ENCODE measurements at regions not wholly inside any gene's neighbourhood (a gene's known extent, or its start where the extent isn't known, plus 50 kb on each side); places are given as distances from the start of the nearest gene placed in this dataset.

- DNase-seq (ENCODE audit: low read depth), result no peak
These were observed 584.8 kb downstream of the HDGFL1 start for GRCh38 chr6:23154159-23154558.

GRCh38 chr6:23170049-23170448 is 600.7 kb downstream of the HDGFL1 start:
- DNase-seq (ENCODE audit: low read depth), result no peak

- peak; percentile 9 for DNase-seq (ENCODE audit: low read depth)
These were observed 603.9 kb downstream of the HDGFL1 start for GRCh38 chr6:23173234-23173633.

- DNase-seq (ENCODE audit: low read depth), result peak; percentile 69
These were observed 605.5 kb downstream of the HDGFL1 start for GRCh38 chr6:23174781-23175361.

DNA sequence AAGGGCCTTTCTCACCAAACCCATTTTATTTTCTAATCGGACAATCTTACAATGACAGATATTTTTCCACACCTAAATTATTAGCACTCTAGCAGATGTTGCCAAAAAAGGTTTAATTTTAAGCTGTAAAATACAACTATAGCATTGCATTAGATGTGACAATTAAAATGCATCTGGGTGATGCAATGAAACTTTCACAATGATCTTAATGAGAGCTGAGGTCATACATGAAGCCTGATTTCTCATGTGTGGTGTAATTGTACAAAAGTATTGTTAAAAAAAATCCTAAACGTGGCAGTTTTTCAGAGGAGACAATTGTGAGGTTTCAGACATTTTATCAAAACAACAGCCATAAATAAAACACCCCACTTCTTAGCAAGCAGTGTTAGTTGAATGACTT is 606.0 kb downstream of the HDGFL1 start:
- no peak for DNase-seq (ENCODE audit: low read depth)

DNA sequence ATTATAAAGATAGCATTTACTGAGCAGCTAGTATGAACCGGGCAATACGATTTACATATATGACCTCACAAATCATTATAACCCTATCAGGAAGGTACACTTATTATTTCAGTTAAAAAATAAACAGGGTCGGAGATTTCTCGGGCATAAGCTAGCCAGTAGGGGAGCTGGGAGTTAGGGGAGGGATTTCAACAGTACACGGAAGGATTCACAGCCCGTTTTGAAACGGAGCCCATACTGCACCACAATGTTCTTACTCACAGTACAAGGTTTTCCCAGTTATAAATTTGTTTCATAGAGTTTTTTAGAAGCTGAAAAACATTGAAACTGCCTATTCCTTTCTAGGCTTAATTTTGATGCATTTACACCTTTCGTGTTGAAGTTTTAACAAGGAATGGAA is 607.1 kb downstream of the HDGFL1 start:
- DNase-seq (ENCODE audit: low read depth), result no peak

GRCh38 chr6:23176883-23177282 is 607.5 kb downstream of the HDGFL1 start:
- DNase-seq (ENCODE audit: low read depth), result peak; percentile 11

- DNase-seq (ENCODE audit: low read depth), result no peak
These were observed 608.4 kb downstream of the HDGFL1 start for GRCh38 chr6:23177806-23178205.

GRCh38 chr6:23179994-23180393 is 610.6 kb downstream of the HDGFL1 start:
- no peak for DNase-seq (ENCODE audit: low read depth)

- DNase-seq (ENCODE audit: low read depth), result peak; percentile 59
These were observed 611.3 kb downstream of the HDGFL1 start for GRCh38 chr6:23180504-23181293.

GRCh38 chr6:23181356-23182110 is 612.2 kb downstream of the HDGFL1 start:
- DNase-seq (ENCODE audit: low read depth), result no peak

- DNase-seq (ENCODE audit: low read depth), result no peak
These were observed 614.5 kb downstream of the HDGFL1 start for GRCh38 chr6:23183846-23184245.

DNA sequence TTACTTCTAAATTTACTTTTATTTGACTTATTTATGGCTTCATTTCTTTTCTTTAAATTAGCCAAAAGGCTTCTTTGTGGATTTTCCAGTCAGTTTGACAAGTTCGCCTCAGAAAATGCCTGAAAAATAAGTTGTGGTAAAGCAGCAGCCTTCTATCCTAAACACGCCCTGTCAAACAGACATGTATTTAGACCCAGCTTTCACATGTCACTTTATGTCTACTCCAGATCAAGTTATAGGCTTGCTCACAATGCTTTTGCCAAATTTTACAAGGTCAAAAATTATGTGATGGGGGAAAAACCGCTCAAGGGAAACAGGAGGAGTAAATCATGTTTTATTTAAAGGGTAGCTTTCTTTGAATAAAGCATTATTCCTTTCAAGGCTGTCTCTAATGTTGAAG is 615.0 kb downstream of the HDGFL1 start:
- no peak for DNase-seq (ENCODE audit: low read depth)

DNA sequence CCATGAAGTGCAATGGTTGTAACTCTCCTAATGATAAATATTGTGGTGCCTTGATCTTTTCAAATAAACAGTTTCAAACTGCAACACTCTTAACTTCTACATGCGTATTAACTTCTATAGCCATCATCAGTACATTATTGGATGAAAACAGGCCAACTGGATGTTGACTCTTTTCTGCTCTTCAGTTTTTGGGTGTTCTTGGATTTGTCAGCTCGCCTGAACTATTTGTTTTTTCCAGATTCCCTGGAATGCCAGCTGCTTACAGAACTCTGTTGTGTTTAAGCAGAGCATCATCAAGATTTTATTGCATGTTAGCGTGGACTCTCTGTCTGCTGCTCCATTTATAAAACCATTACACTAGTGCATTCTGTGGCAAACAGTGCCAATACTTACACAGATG is 626.1 kb downstream of the HDGFL1 start:
- DNase-seq (ENCODE audit: low read depth), result no peak

DNA sequence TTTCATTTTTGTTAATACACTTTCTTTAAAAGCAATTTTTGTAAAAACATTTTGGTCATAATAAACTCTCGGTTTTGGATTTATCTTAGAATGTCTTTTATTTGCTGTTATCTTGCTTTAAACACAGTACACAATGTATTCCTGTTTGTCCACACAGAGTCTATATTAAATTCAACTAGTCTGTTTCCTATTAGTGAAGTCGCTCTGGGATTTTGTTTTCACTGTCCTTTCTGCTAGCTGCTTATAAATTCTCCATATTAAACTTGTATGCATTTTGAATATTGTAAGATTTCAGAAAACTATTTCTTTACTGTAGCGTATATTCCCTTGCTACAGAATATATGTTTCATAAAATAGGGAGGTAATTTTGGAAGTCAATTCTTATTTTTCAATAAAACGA is 630.2 kb downstream of the HDGFL1 start:
- DNase-seq (ENCODE audit: low read depth), result no peak

- no peak for DNase-seq (ENCODE audit: low read depth)
These were observed 631.6 kb downstream of the HDGFL1 start for GRCh38 chr6:23200946-23201345.

GRCh38 chr6:23202207-23202606 is 632.8 kb downstream of the HDGFL1 start:
- DNase-seq (ENCODE audit: low read depth), result no peak

DNA sequence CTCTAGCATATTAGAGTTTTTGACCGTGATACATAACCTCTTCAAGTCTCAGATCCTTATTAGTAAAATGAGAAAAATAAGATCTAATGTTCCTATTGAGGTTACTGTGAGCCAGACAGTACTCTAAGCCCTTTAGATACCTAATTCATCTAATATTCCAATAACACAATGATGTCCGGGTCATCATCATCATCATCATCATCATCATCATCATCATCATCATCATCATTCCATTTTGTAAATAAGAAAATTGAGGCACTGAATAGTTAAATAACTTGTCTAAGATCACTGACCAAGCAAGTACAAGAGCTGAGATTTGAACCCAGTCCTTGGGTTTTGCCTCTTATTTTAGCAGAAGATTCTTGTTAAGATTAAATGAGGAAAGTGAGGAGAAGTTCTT is 643.0 kb downstream of the HDGFL1 start:
- DNase-seq (ENCODE audit: low read depth), result no peak

DNA sequence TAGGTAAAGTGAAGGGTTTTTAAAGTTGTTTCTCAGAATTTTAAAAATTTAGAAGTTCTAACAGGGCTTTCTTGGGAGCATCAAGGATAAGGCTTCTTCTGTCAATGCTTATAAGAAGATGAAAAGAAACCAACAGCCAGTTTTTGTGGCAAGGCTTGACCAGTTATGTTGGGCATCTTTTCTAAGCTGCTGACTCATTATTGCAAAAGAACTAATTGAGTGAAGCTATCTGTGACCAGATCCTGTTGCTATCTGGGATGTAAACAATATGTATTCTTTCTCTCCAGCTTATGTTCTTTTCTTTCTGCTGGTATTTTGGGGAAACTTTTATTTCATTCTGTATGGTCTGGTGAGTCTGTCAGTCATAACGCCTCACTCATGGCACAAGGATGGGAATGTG is 643.8 kb downstream of the HDGFL1 start:
- no peak for DNase-seq (ENCODE audit: low read depth)

DNA sequence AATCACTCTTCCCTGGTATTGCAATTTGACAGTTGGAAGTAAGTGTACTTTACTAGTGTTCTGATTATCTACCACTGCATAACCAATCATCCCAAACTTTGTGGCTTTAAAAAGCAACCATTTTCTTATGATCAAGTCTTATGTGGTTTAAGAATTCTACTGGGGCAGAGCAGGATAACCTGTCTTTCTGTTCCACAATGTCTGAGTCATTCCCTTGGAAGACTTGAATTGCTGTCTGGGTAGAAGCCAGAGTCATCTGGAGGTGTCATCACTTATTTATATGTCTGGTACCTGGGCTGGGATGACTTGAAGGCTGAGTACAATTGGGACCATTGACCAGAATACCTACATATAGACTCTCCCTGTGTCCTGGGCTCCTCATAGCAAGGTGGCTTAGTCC is 644.3 kb downstream of the HDGFL1 start:
- DNase-seq (ENCODE audit: low read depth), result no peak

DNA sequence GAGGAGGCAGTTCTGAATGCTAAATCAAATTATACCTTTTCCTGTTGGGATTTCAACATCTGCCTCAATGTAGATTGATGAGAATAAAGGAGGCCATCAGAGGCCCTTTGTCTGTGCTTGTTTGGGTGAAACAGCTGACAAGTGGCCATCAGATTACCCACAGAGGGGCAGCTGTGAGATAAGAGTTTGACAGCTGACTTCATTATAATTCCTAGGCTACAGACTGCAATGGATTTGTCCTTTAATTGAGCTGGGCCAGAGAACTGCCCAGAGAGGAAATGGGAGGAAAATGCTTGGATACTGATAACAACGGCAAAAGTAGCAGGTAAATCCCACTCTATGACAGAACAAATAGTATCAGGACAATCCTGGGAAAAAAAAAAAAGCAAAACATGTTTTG is 649.4 kb downstream of the HDGFL1 start:
- DNase-seq (ENCODE audit: low read depth), result no peak

DNA sequence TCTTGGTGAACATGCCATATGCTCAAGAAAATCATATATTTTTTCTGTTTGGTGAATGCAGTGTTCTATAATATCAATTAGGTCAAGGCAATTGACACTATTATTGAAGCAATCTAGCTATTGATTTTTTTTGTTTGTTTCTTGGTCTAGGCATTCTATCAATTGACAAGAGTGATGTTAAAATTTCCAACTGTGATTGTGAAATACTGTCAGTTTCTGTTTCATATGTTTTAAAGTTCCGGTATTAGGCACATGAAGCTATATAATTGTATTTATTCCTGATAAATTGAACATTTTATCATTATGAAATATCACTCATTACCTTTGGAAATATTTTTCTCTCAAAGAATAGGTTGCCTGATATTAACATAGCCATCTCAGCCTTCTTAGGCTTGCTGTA is 653.4 kb downstream of the HDGFL1 start:
- DNase-seq (ENCODE audit: low read depth), result no peak

- no peak for DNase-seq (ENCODE audit: low read depth)
These were observed 655.2 kb downstream of the HDGFL1 start for GRCh38 chr6:23224540-23224939.
